MM.1S (cell line): ENCODE measurements at regions not wholly inside any gene's neighbourhood (a gene's known extent, or its start where the extent isn't known, plus 50 kb on each side); places are given as distances from the start of the nearest gene placed in this dataset.

Experiments used
- DNase-seq: peaks from one replicate; pipeline ENCODE4 v3.0.0-alpha.2; 2015
- H2AFZ ChIP-seq: fragments of 300-600 bp; sonication (generic); 2 replicates; pipeline ENCODE4 v1.6.0; 2016; ENCODE audit warnings: antibody characterized with exemption, low read length
- H3F3A ChIP-seq: fragments of 300-600 bp; sonication (generic); 2 replicates; pipeline ENCODE4 v1.6.1; 2016; ENCODE audit warnings: mild to moderate bottlenecking, antibody characterized with exemption, low read length, moderate library complexity, mixed read lengths; ENCODE audit not compliant: insufficient read depth
- H3K27ac ChIP-seq: fragments of 300-600 bp; sonication (generic); 2 replicates; pipeline ENCODE4 v1.5.1; 2016; ENCODE audit warnings: mild to moderate bottlenecking, low read length
- H3K27me3 ChIP-seq: fragments of 300-600 bp; sonication (generic); replicated peaks from 2 replicates; pipeline ENCODE4 v1.6.0; 2016; ENCODE audit warnings: low read length; ENCODE audit not compliant: insufficient read depth
- H3K36me3 ChIP-seq: fragments of 300-600 bp; sonication (generic); replicated peaks from 2 replicates; pipeline ENCODE4 v1.6.1; 2016; ENCODE audit warnings: mild to moderate bottlenecking, low read length, mixed read lengths; ENCODE audit not compliant: insufficient read depth
- H3K4me1 ChIP-seq: fragments of 300-600 bp; sonication (generic); 2 replicates; pipeline ENCODE4 v1.6.1; 2016; ENCODE audit warnings: low read length, mixed read lengths
- H3K4me2 ChIP-seq: fragments of 300-600 bp; sonication (generic); 2 replicates; pipeline ENCODE4 v1.6.0; 2016; ENCODE audit warnings: low read depth, low read length
- H3K4me3 ChIP-seq: fragments of 300-600 bp; sonication (generic); 2 replicates; pipeline ENCODE4 v1.5.1; 2016; ENCODE audit warnings: low read length, mixed read lengths
- H3K79me2 ChIP-seq: fragments of 300-600 bp; sonication (generic); 2 replicates; pipeline ENCODE4 v1.6.1; 2016; ENCODE audit warnings: mixed run types, low read length, mixed read lengths
- H3K9ac ChIP-seq: fragments of 300-600 bp; sonication (generic); 2 replicates; pipeline ENCODE4 v1.6.1; 2016; ENCODE audit warnings: low read length, mixed read lengths
- H3K9me2 ChIP-seq: fragments of 300-600 bp; sonication (generic); replicated peaks from 2 replicates; pipeline ENCODE4 v1.6.1; 2016; ENCODE audit warnings: mild to moderate bottlenecking, low read length, mixed read lengths; ENCODE audit not compliant: insufficient read depth
- H3K9me3 ChIP-seq: fragments of 300-600 bp; sonication (generic); replicated peaks from 2 replicates; pipeline ENCODE4 v1.6.1; 2016; ENCODE audit warnings: mild to moderate bottlenecking, low read length, mixed read lengths; ENCODE audit not compliant: insufficient read depth
- H4K20me1 ChIP-seq: fragments of 300-600 bp; sonication (generic); 2 replicates; pipeline ENCODE4 v1.6.1; 2016; ENCODE audit warnings: mild to moderate bottlenecking, low read length, moderate library complexity, mixed read lengths; ENCODE audit not compliant: insufficient read depth
- CTCF ChIP-seq: fragments of 300-600 bp; sonication (generic); IDR thresholded peaks from 2 replicates; pipeline ENCODE4 v1.5.1; 2016; ENCODE audit warnings: antibody characterized with exemption, low read length, mixed read lengths
- EZH2 ChIP-seq: fragments of 300-600 bp; sonication (generic); optimal IDR thresholded peaks from 2 replicates; pipeline ENCODE3; 2017; ENCODE audit warnings: low read depth, mild to moderate bottlenecking, antibody characterized with exemption, low read length, mixed read lengths
- EZH2phosphoT487 ChIP-seq: fragments of 300-600 bp; sonication (generic); IDR thresholded peaks from 2 replicates; pipeline ENCODE4 v1.6.1; 2018; ENCODE audit warnings: antibody characterized with exemption, low read length

- Histone ChIP-seq H3K4me2 (no peak overlapping the region), H3K9ac (no peak overlapping the region), H3K79me2 (no peaks in the 10 kb centered on the region), H3K27me3 (no peaks in the 10 kb centered on the region), H3K4me3 (no peak overlapping the region), H3K36me3 (no peaks in the 10 kb centered on the region), H4K20me1 (no peaks in the 10 kb centered on the region), H3K9me2 (no peaks in the 10 kb centered on the region), H3K4me1 (no peaks in the 10 kb centered on the region), H3F3A (no peaks in the 10 kb centered on the region), H3K9me3 (no peaks in the 10 kb centered on the region), H3K27ac (no peak overlapping the region), H2AFZ (no peak overlapping the region)
- TF ChIP-seq CTCF (no peak), EZH2 (no peak), EZH2phosphoT487 (no peak)
- DNase-seq = no peak
Observed at GRCh38 chr17:34859652-34860051, 101.6 kb downstream of the CCT6B start.

GRCh38 chr17:34858591-34859565 is 102.4 kb downstream of the CCT6B start:
- Histone ChIP-seq H3K27me3 (no peaks in the 10 kb centered on the region), H3K4me1 (no peaks in the 10 kb centered on the region), H3K9me3 (no peaks in the 10 kb centered on the region), H2AFZ (no peak overlapping the region), H3K79me2 (no peaks in the 10 kb centered on the region), H3K36me3 (no peaks in the 10 kb centered on the region), H3K9me2 (no peaks in the 10 kb centered on the region), H3K27ac (no peak overlapping the region), H3K9ac (no peak overlapping the region), H3K4me3 (no peak overlapping the region), H4K20me1 (no peaks in the 10 kb centered on the region), H3F3A (no peaks in the 10 kb centered on the region), H3K4me2 (no peak overlapping the region)
- no peak for DNase-seq
- TF ChIP-seq CTCF (no peak), EZH2phosphoT487 (no peak), EZH2 (no peak)

GRCh38 chr17:34853924-34854323 is 107.3 kb downstream of the CCT6B start:
- H3K4me2 ChIP-seq = no peak overlapping the region
- H3K9me3 ChIP-seq = no peaks in the 10 kb centered on the region
- no peak overlapping the region for H2AFZ ChIP-seq
- TF ChIP-seq CTCF (no peak), EZH2 (no peak), EZH2phosphoT487 (no peak)
- H3F3A ChIP-seq = no peaks in the 10 kb centered on the region
- no peak overlapping the region for H3K4me3 ChIP-seq
- no peaks in the 10 kb centered on the region for H3K9me2 ChIP-seq
- no peaks in the 10 kb centered on the region for H4K20me1 ChIP-seq
- no peaks in the 10 kb centered on the region for H3K79me2 ChIP-seq
- DNase-seq = no peak
- no peak overlapping the region for H3K9ac ChIP-seq
- no peaks in the 10 kb centered on the region for H3K27me3 ChIP-seq
- no peaks in the 10 kb centered on the region for H3K36me3 ChIP-seq
- no peaks in the 10 kb centered on the region for H3K4me1 ChIP-seq
- no peak overlapping the region for H3K27ac ChIP-seq
